Activated CD4-positive, alpha-beta T cell treated with anti-CD3 and anti-CD28 coated beads, Interleukin-10, Interleukin-2, amounts not matched to agents 100 ng/mL and 50 ng/mL, durations not matched to agents 16 hours and 8 hours (primary cell): ENCODE measurements at regions not wholly inside any gene's neighbourhood (a gene's known extent, or its start where the extent isn't known, plus 50 kb on each side); places are given as distances from the start of the nearest gene placed in this dataset.
"Not testable (repeated sequence)": the region's sequence is repeated elsewhere in the genome, so short reads cannot be mapped to it uniquely, and the experiment has no call there.

ENCODE experiments used
- DNase-seq: peaks from one replicate; pipeline ENCODE4 v3.0.0-alpha.2; 2020

- DNase-seq: not testable (repeated sequence)
Observed at GRCh38 chr6:57870083-57870482, 552.7 kb downstream of the PRIM2 start.

GRCh38 chr6:57873424-57873823 lies 556.0 kb downstream of the PRIM2 start:
- not testable (repeated sequence) for DNase-seq

- not testable (repeated sequence) for DNase-seq
Observed at GRCh38 chr6:57876659-57877058, 559.2 kb downstream of the PRIM2 start.

- not testable (repeated sequence) for DNase-seq
Observed at GRCh38 chr6:57877729-57878128, 560.3 kb downstream of the PRIM2 start.

GRCh38 chr6:57878792-57879191 lies 561.4 kb downstream of the PRIM2 start:
- DNase-seq: not testable (repeated sequence)

- DNase-seq: not testable (repeated sequence)
Observed at GRCh38 chr6:57898850-57899249, 581.4 kb downstream of the PRIM2 start.

GRCh38 chr6:57900687-57901399 lies 583.4 kb downstream of the PRIM2 start:
- DNase-seq: peak; percentile 43

GRCh38 chr6:57901445-57901844 lies 584.0 kb downstream of the PRIM2 start:
- DNase-seq: not testable (repeated sequence)

GRCh38 chr6:57904356-57904755 lies 586.9 kb downstream of the PRIM2 start:
- DNase-seq: not testable (repeated sequence)

- DNase-seq: not testable (repeated sequence)
Observed at GRCh38 chr6:57915300-57915699, 597.9 kb downstream of the PRIM2 start.

- DNase-seq: not testable (repeated sequence)
Observed at GRCh38 chr6:57942966-57943365, 625.5 kb downstream of the PRIM2 start.

GRCh38 chr6:57946084-57946768 lies 628.8 kb downstream of the PRIM2 start:
- DNase-seq: not testable (repeated sequence)

GRCh38 chr6:57946769-57947091 lies 629.3 kb downstream of the PRIM2 start:
- DNase-seq: not testable (repeated sequence)

- not testable (repeated sequence) for DNase-seq
Observed at GRCh38 chr6:57948481-57948880, 631.1 kb downstream of the PRIM2 start.

- DNase-seq: not testable (repeated sequence)
Observed at GRCh38 chr6:57950430-57950829, 633.0 kb downstream of the PRIM2 start.

GRCh38 chr6:57966757-57967156 lies 649.3 kb downstream of the PRIM2 start:
- not testable (repeated sequence) for DNase-seq

- not testable (repeated sequence) for DNase-seq
Observed at GRCh38 chr6:57971956-57972355, 654.5 kb downstream of the PRIM2 start.

GRCh38 chr6:57974653-57975052 lies 657.2 kb downstream of the PRIM2 start:
- DNase-seq: no peak

- not testable (repeated sequence) for DNase-seq
Observed at GRCh38 chr6:57975127-57975526, 657.7 kb downstream of the PRIM2 start.

GRCh38 chr6:57976371-57976770 lies 658.9 kb downstream of the PRIM2 start:
- DNase-seq: not testable (repeated sequence)

GRCh38 chr6:57983603-57984002 lies 666.2 kb downstream of the PRIM2 start:
- not testable (repeated sequence) for DNase-seq

GRCh38 chr6:57984575-57984974 lies 667.1 kb downstream of the PRIM2 start:
- not testable (repeated sequence) for DNase-seq

GRCh38 chr6:57985734-57986133 lies 668.3 kb downstream of the PRIM2 start:
- not testable (repeated sequence) for DNase-seq

GRCh38 chr6:57986584-57986983 lies 669.2 kb downstream of the PRIM2 start:
- DNase-seq: not testable (repeated sequence)
